Nephron progenitor cell (in vitro differentiated cells): ENCODE measurements at regions not wholly inside any gene's neighbourhood (a gene's known extent, or its start where the extent isn't known, plus 50 kb on each side); places are given as distances from the start of the nearest gene placed in this dataset.

Experiments
- DNase-seq: peaks from one replicate; pipeline ENCODE4 v3.0.0; 2021
- H3K27ac Mint-ChIP-seq: 2 replicates; pipeline ENCODE4 v1.8.0; 2021; ENCODE audit warnings: mild to moderate bottlenecking, moderate library complexity, mixed read lengths
- H3K27me3 Mint-ChIP-seq: 2 replicates; pipeline ENCODE4 v1.8.0; 2021; ENCODE audit warnings: mild to moderate bottlenecking, low read depth, mixed read lengths; ENCODE audit not compliant: poor library complexity
- H3K36me3 Mint-ChIP-seq: 2 replicates; pipeline ENCODE4 v1.8.0; 2021; ENCODE audit warnings: low read depth, mixed read lengths
- H3K4me1 Mint-ChIP-seq: 2 replicates; pipeline ENCODE4 v1.8.0; 2021; ENCODE audit warnings: mixed read lengths
- H3K4me3 Mint-ChIP-seq: 2 replicates; pipeline ENCODE4 v1.8.0; 2021; ENCODE audit warnings: mild to moderate bottlenecking, moderate library complexity, mixed read lengths
- H3K9me3 Mint-ChIP-seq: 2 replicates; pipeline ENCODE4 v1.8.0; 2021; ENCODE audit warnings: mild to moderate bottlenecking, moderate library complexity, mixed read lengths
- TF ChIP-seq, protein P1 (sequence below): fragments of 200-600 bp; sonication (generic); IDR thresholded peaks from 2 replicates; pipeline ENCODE4 v1.5.0; 2021; ENCODE audit warnings: antibody characterized with exemption

DNA sequence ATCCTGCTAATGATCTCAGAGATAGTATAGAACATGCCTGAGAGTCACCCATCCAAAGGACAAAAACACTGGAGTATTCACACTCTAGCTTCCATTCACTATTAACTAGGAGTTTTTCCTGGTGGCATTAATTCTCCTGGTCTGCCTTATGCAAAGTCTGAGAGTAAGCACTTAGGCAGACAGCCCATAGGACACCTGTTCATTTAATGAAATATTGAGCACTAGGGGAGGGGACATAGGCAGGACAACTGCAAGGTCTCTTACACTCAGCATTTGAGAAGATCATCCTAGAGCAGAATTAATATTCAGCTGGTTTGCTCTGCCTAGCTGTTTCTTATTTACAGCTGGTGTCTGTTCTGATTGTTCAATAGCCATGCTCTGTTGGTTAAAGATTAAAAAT is 508.5 kb downstream of the CENPC start:
- H3K27me3 Mint-ChIP-seq = no peaks in the 10 kb centered on the region
- H3K36me3 Mint-ChIP-seq = no peaks in the 10 kb centered on the region
- no peaks in the 10 kb centered on the region for H3K9me3 Mint-ChIP-seq
- H3K27ac Mint-ChIP-seq = no peak overlapping the region
- TF ChIP-seq, protein P1, sequence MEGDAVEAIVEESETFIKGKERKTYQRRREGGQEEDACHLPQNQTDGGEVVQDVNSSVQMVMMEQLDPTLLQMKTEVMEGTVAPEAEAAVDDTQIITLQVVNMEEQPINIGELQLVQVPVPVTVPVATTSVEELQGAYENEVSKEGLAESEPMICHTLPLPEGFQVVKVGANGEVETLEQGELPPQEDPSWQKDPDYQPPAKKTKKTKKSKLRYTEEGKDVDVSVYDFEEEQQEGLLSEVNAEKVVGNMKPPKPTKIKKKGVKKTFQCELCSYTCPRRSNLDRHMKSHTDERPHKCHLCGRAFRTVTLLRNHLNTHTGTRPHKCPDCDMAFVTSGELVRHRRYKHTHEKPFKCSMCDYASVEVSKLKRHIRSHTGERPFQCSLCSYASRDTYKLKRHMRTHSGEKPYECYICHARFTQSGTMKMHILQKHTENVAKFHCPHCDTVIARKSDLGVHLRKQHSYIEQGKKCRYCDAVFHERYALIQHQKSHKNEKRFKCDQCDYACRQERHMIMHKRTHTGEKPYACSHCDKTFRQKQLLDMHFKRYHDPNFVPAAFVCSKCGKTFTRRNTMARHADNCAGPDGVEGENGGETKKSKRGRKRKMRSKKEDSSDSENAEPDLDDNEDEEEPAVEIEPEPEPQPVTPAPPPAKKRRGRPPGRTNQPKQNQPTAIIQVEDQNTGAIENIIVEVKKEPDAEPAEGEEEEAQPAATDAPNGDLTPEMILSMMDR = no peak
- peaks cover 30% of the 10 kb centered on the region for H3K4me1 Mint-ChIP-seq
- DNase-seq = no peak
- no peak overlapping the region for H3K4me3 Mint-ChIP-seq

DNA sequence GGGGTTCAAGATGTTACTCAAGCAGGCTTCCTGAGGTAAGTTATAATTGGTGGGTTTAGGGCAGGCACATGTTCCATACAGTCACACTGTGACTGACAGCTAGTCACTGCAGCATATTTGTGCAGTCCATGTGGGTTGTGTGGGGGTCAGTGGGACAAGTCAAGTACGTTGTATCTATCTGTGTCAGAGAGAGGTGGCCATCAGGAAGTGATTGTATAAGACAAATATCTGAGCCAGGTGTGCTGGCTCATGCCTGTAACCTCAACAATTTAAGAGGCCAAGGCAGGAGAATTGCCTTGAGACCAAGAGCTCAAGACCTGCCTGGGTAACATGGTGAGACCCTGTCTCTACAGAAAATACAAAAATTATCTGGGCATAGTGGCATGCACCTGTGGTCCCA is 509.3 kb downstream of the CENPC start:
- peaks cover 30% of the 10 kb centered on the region for H3K4me1 Mint-ChIP-seq

DNA sequence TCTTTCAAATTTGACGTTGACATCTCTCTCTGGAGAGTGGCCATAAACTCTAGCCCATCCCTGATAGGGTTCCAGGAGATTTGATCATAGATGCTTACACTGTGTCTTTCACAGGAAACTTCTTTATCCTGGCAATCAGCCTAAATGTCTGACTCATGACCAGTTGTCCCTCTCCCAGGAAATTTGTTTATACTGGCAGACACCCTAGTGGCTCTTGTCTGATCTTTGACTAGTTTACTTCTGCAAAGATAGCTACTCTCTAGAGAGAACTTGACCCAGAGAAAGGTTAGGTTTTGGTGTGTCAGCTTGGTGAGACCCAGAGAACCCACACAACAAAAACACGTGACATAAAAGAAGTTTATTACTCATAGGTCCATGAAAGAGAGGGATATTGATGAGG is 509.8 kb downstream of the CENPC start:
- TF ChIP-seq, protein P1 = no peak
- DNase-seq = no peak
- H3K36me3 Mint-ChIP-seq = no peaks in the 10 kb centered on the region
- H3K27ac Mint-ChIP-seq = peak overlapping the region; percentile 54
- no peak overlapping the region for H3K4me3 Mint-ChIP-seq
- peaks cover 30% of the 10 kb centered on the region for H3K4me1 Mint-ChIP-seq
- no peaks in the 10 kb centered on the region for H3K27me3 Mint-ChIP-seq
- H3K9me3 Mint-ChIP-seq = no peaks in the 10 kb centered on the region

More for the DNA sequence above, 509.3 kb downstream of the CENPC start:
- TF ChIP-seq, protein P1 = no peak
- H3K9me3 Mint-ChIP-seq = no peaks in the 10 kb centered on the region
- no peaks in the 10 kb centered on the region for H3K36me3 Mint-ChIP-seq
- DNase-seq = no peak
- no peaks in the 10 kb centered on the region for H3K27me3 Mint-ChIP-seq
- no peak overlapping the region for H3K4me3 Mint-ChIP-seq
- H3K27ac Mint-ChIP-seq = peak overlapping the region; percentile 54

- DNase-seq = no peak
- Mint-ChIP-seq H3K4me3 (no peak overlapping the region), H3K4me1 (peaks cover 1% of the 10 kb centered on the region), H3K27ac (no peak overlapping the region), H3K27me3 (no peaks in the 10 kb centered on the region), H3K36me3 (no peaks in the 10 kb centered on the region), H3K9me3 (no peaks in the 10 kb centered on the region)
- TF ChIP-seq, protein P1 = no peak
These were observed 514.7 kb downstream of the CENPC start for GRCh38 chr4:67030636-67031035.

DNA sequence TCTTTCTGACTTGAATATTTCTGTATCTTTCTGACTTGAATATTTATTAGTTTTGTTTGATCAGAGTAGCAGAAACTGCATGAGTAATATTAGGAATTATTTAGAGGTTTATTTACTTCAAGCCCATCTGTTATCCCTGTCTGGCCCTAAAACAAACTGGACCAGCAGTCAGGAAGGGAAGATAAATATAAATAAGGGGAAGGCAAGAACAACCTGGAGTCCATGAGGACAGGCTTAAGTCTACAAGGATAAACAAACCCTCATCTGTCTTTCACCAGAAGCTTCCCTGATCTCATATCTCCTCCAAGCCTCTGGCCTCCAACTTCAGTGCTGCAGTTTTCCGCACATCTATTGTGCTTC is 524.9 kb downstream of the CENPC start:
- TF ChIP-seq, protein P1 = no peak
- no peak overlapping the region for H3K4me3 Mint-ChIP-seq
- H3K4me1 Mint-ChIP-seq = no peaks in the 10 kb centered on the region
- H3K36me3 Mint-ChIP-seq = no peaks in the 10 kb centered on the region
- peaks cover 13% of the 10 kb centered on the region for H3K9me3 Mint-ChIP-seq
- H3K27ac Mint-ChIP-seq = no peak overlapping the region
- no peak for DNase-seq
- H3K27me3 Mint-ChIP-seq = no peaks in the 10 kb centered on the region

GRCh38 chr4:67019686-67020437 is 525.4 kb downstream of the CENPC start:
- Mint-ChIP-seq H3K27ac (no peak overlapping the region), H3K4me3 (no peak overlapping the region), H3K4me1 (no peaks in the 10 kb centered on the region), H3K9me3 (peaks cover 16% of the 10 kb centered on the region), H3K36me3 (no peaks in the 10 kb centered on the region), H3K27me3 (no peaks in the 10 kb centered on the region)
- TF ChIP-seq, protein P1 = no peak
- DNase-seq = no peak
